NB4 (cell line): ENCODE measurements at regions not wholly inside any gene's neighbourhood (a gene's known extent, or its start where the extent isn't known, plus 50 kb on each side); places are given as distances from the start of the nearest gene placed in this dataset.

ENCODE experiments used
- DNase-seq: peaks from one replicate; pipeline ENCODE4 v3.0.0; 2010; ENCODE audit warnings: low read depth
- H3K4me3 ChIP-seq: one replicate; pipeline ENCODE4 v1.5.1; 2011; ENCODE audit warnings: mild to moderate bottlenecking, low read depth, low read length, moderate library complexity
- MYC ChIP-seq: IDR thresholded peaks from 2 replicates; pipeline ENCODE4 v1.6.1; 2011; ENCODE audit warnings: low read depth, low read length
- POLR2A ChIP-seq: IDR thresholded peaks from 2 replicates; pipeline ENCODE4 v1.6.1; 2011; ENCODE audit warnings: mild to moderate bottlenecking; ENCODE audit not compliant: insufficient read length; ENCODE audit errors: extremely low read depth
- TF ChIP-seq, protein P1 (sequence below): IDR thresholded peaks from 2 replicates; pipeline ENCODE4 v1.6.1; 2011; ENCODE audit warnings: low read depth, low read length
- TF ChIP-seq, protein P2 (sequence below): IDR thresholded peaks from one replicate; pipeline ENCODE4 v1.5.1; 2012; ENCODE audit warnings: low read depth, low read length

GRCh38 chr3:43922374-43922773 is 231.6 kb downstream of the ABHD5 start:
- DNase-seq = no peak
- TF ChIP-seq, protein P1, sequence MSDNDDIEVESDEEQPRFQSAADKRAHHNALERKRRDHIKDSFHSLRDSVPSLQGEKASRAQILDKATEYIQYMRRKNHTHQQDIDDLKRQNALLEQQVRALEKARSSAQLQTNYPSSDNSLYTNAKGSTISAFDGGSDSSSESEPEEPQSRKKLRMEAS = no peak
- TF ChIP-seq MYC = no peak
- TF ChIP-seq POLR2A = no peak
- TF ChIP-seq, protein P2, sequence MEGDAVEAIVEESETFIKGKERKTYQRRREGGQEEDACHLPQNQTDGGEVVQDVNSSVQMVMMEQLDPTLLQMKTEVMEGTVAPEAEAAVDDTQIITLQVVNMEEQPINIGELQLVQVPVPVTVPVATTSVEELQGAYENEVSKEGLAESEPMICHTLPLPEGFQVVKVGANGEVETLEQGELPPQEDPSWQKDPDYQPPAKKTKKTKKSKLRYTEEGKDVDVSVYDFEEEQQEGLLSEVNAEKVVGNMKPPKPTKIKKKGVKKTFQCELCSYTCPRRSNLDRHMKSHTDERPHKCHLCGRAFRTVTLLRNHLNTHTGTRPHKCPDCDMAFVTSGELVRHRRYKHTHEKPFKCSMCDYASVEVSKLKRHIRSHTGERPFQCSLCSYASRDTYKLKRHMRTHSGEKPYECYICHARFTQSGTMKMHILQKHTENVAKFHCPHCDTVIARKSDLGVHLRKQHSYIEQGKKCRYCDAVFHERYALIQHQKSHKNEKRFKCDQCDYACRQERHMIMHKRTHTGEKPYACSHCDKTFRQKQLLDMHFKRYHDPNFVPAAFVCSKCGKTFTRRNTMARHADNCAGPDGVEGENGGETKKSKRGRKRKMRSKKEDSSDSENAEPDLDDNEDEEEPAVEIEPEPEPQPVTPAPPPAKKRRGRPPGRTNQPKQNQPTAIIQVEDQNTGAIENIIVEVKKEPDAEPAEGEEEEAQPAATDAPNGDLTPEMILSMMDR = no peak
- no peak overlapping the region for H3K4me3 ChIP-seq

DNA sequence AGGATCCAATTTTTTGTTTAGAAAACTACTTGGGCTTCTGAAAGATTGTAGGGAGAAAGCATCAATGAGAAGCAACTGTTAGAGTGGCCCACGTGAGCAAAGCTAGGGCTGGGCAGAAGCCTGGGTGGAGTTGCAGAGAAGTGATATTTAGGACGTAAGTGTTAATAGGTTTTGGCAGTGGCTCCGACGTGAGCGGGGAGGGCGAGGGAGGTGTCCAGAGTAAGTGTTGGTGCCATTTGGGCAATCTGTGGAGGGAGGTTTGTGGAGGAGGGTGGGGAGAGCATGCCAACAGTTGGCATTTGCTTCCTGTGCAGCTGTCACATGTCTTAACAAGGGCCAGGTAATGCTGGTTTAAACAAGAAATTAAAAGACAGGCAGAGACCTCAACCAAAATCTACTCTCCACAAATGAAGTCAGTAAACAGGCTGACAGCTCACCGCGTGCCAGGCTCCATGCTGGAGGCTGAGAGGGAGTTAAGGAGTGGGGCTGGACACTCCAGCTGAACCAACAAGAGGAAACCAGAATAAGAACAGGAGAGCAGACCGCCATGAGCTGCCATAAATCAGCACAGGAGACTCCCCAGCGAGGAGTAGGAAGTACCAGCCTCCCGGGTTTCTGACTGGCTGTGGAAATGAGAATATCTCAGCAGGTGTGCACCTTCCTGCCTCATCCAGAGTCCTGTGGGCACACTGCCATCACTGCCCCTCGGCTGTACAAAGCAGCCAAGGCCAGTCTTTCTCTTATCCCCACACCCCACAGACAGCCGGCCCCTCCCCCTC is 232.6 kb downstream of the ABHD5 start:
- TF ChIP-seq, protein P1 = no peak
- TF ChIP-seq, protein P2 = no peak
- TF ChIP-seq POLR2A (no peak), MYC (no peak)
- H3K4me3 ChIP-seq = no peak overlapping the region
- no peak for DNase-seq

GRCh38 chr3:43926055-43926454 is 235.3 kb downstream of the ABHD5 start:
- DNase-seq = no peak
- TF ChIP-seq, protein P1 = no peak
- no peak for TF ChIP-seq POLR2A
- no peak for TF ChIP-seq MYC
- TF ChIP-seq, protein P2 = no peak
- no peak overlapping the region for H3K4me3 ChIP-seq

DNA sequence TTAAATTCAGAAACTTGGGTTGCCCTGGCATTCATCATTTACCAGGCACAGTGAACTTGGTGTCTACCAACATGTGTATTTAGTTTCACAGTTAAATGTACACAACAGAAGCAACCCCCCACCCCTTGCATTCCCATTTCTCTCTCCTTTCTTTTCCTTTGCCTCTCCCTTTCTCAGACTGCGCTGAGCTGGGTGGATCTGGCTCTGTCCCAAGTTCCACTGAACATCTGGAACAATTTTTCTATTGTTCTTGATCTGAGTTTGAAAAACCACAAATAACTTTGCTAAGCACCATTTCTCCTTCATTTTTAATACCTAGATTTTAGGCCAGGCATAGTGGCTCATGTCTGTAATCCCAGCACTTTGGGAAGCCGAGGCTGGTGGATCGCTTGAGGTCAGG is 242.2 kb downstream of the ABHD5 start:
- DNase-seq = no peak
- TF ChIP-seq POLR2A = no peak
- TF ChIP-seq MYC = no peak
- TF ChIP-seq, protein P1 = no peak
- TF ChIP-seq, protein P2 = no peak
- no peak overlapping the region for H3K4me3 ChIP-seq

DNA sequence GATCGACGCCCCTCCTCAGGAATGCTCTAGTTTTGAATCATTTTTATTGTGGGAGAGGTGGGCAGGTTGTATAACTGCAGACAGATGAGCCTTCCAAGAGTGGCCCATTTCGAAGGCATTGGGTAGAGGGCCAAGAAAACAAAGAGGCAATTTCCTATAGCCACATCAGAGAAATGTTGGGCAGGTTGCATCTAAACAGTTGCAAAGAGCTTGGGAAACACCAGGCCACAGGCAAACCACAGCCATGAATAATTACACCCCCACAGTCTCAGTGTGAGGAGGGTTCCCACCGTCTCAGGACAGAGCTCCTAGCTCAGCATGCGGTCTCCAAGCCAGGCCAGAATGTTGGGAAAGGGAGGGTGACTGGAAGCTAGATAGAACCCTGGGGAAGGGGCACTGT is 257.3 kb downstream of the ABHD5 start:
- peak; percentile 74 for DNase-seq
- no peak overlapping the region for H3K4me3 ChIP-seq
- TF ChIP-seq, protein P2 = no peak
- TF ChIP-seq MYC (no peak), POLR2A (no peak)
- TF ChIP-seq, protein P1 = no peak
